ENCODE measurements at regions not wholly inside any gene's neighbourhood (a gene's known extent, or its start where the extent isn't known, plus 50 kb on each side); places are given as distances from the start of the nearest gene placed in this dataset.

- ATAC-seq (ENCODE audit: low read depth), result no peak
- Mint-ChIP-seq H3K9me3 (ENCODE audit: insufficient read depth) (no peaks in the 10 kb centered on the region), H3K27me3 (peaks cover 36% of the 10 kb centered on the region)
Observed at GRCh38 chr17:33952425-33952824, 302.7 kb upstream of the CCL2 start.

GRCh38 chr17:33954597-33954996, 300.5 kb upstream of the CCL2 start:
- Histone ChIP-seq H4K20me1 (ENCODE audit: control insufficient read depth, insufficient read depth, low read length, poor library complexity, severe bottlenecking) (no peaks in the 10 kb centered on the region), H3K9me3 (ENCODE audit: control extremely low read depth in 1 of 3, control insufficient read depth in 2 of 3, insufficient read depth in 1 of 3, low read length in 2 of 3) (peaks cover 0 to 12% (median 0%) of the 10 kb centered on the region in 3 donors), H3K27me3 (replicated peaks in 1 of 4; ENCODE audit: control extremely low read depth in 1 of 4, control insufficient read depth in 3 of 4, insufficient read depth in 4 of 4, low read length in 3 of 4) (peaks cover 0 to 7% (median 0%) of the 10 kb centered on the region in 4 experiments), H3K4me3 (ENCODE audit: control extremely low read depth in 1 of 5, extremely low read depth in 1 of 5, insufficient read depth in 1 of 5, low read depth in 2 of 5, low read length in 4 of 5) (no peak overlapping the region), H3K36me3 (replicated peaks in 1 of 2; ENCODE audit: control extremely low read depth in 1 of 2, control insufficient read depth in 1 of 2, extremely low read depth in 1 of 2, insufficient read depth in 2 of 2, low read length in 1 of 2) (no peaks in the 10 kb centered on the region), H3K79me2 (ENCODE audit: control insufficient read depth, insufficient read depth, low read length) (no peaks in the 10 kb centered on the region), H3K4me2 (replicated peaks; ENCODE audit: low read depth, low read length, poor library complexity, severe bottlenecking) (no peak overlapping the region), H2AFZ (ENCODE audit: insufficient read depth, low read depth, low read length, poor library complexity, severe bottlenecking) (no peak overlapping the region), H3K4me1 (ENCODE audit: control insufficient read depth in 2 of 2, insufficient read depth in 2 of 2, low read length in 2 of 2) (no peaks in the 10 kb centered on the region), H3K9ac (ENCODE audit: low read length) (no peak overlapping the region), H3K27ac (ENCODE audit: low read length in 2 of 2) (no peak overlapping the region)
- no peaks in the 10 kb centered on the region for H3K4me1 Mint-ChIP-seq
- no CpG with 5 or more reads among the region's 3 CpGs for WGBS (ENCODE audit: insufficient coverage)
- peaks cover 36% of the 10 kb centered on the region for H3K27me3 Mint-ChIP-seq
- H3K4me3 Mint-ChIP-seq, result no peak overlapping the region
- intact Hi-C loops (cut with micrococcal nuclease), result no loop called here
- ATAC-seq (ENCODE audit: low read depth) (no peak), DNase-seq (no peak)
- TF ChIP-seq CTCF (IDR thresholded peaks at IDR 0.05), result no peak
- TF ChIP-seq EZH2 (IDR thresholded peaks at IDR 0.05; ENCODE audit: borderline replicate concordance, insufficient read depth, low read depth, low read length, poor library complexity, severe bottlenecking), result no peak
- H3K27ac Mint-ChIP-seq, result no peak overlapping the region
- POLR2A ChIA-PET, result no interaction called here
- CTCF ChIA-PET, result no interaction called here
- peaks cover 3% of the 10 kb centered on the region for H3K9me3 Mint-ChIP-seq (ENCODE audit: insufficient read depth)

More at GRCh38 chr17:33952425-33952824, 302.7 kb upstream of the CCL2 start:
- TF ChIP-seq EZH2 (IDR thresholded peaks at IDR 0.05; ENCODE audit: borderline replicate concordance, insufficient read depth, low read depth, low read length, poor library complexity, severe bottlenecking) (no peak), CTCF (IDR thresholded peaks at IDR 0.05) (no peak)
- no peak for DNase-seq
- ChIA-PET CTCF (no interaction called here), POLR2A (no interaction called here)
- H4K20me1 ChIP-seq (ENCODE audit: control insufficient read depth, insufficient read depth, low read length, poor library complexity, severe bottlenecking), result no peaks in the 10 kb centered on the region
- H3K9me3 ChIP-seq (ENCODE audit: control extremely low read depth in 1 of 3, control insufficient read depth in 2 of 3, insufficient read depth in 1 of 3, low read length in 2 of 3), result no peaks in the 10 kb centered on the region
- H3K27ac ChIP-seq (ENCODE audit: low read length in 2 of 2), result no peak overlapping the region
- intact Hi-C loops (cut with micrococcal nuclease), result no loop called here
- no peaks in the 10 kb centered on the region for H3K79me2 ChIP-seq (ENCODE audit: control insufficient read depth, insufficient read depth, low read length)
- H3K9ac ChIP-seq (ENCODE audit: low read length), result no peak overlapping the region
- H3K27me3 ChIP-seq (replicated peaks in 1 of 4; ENCODE audit: control extremely low read depth in 1 of 4, control insufficient read depth in 3 of 4, insufficient read depth in 4 of 4, low read length in 3 of 4), result peaks cover 0 to 7% (median 0%) of the 10 kb centered on the region in 4 experiments
- no peak overlapping the region for H3K4me3 ChIP-seq (ENCODE audit: control extremely low read depth in 1 of 5, extremely low read depth in 1 of 5, insufficient read depth in 1 of 5, low read depth in 2 of 5, low read length in 4 of 5)
- no peak overlapping the region for H2AFZ ChIP-seq (ENCODE audit: insufficient read depth, low read depth, low read length, poor library complexity, severe bottlenecking)
- Mint-ChIP-seq H3K4me3 (no peak overlapping the region), H3K4me1 (no peaks in the 10 kb centered on the region), H3K27ac (no peak overlapping the region)
- H3K36me3 ChIP-seq (replicated peaks in 1 of 2; ENCODE audit: control extremely low read depth in 1 of 2, control insufficient read depth in 1 of 2, extremely low read depth in 1 of 2, insufficient read depth in 2 of 2, low read length in 1 of 2), result no peaks in the 10 kb centered on the region
- H3K4me2 ChIP-seq (replicated peaks; ENCODE audit: low read depth, low read length, poor library complexity, severe bottlenecking), result no peak overlapping the region
- no peaks in the 10 kb centered on the region for H3K4me1 ChIP-seq (ENCODE audit: control insufficient read depth in 2 of 2, insufficient read depth in 2 of 2, low read length in 2 of 2)
- WGBS (ENCODE audit: insufficient coverage), result no CpG with 5 or more reads among the region's 1 CpG
